Liver (tissue), 8 donors: ENCODE measurements at regions not wholly inside any gene's neighbourhood (a gene's known extent, or its start where the extent isn't known, plus 50 kb on each side); places are given as distances from the start of the nearest gene placed in this dataset.

ENCODE experiments used
- DNase-seq: peaks from one replicate; pipeline ENCODE4 v3.0.0-alpha.2; 2017; ENCODE audit warnings: low spot score
- H3K27ac ChIP-seq, 2 donors: one replicate each; pipeline ENCODE4 v1.7.0; 2013; ENCODE audit warnings: inconsistent platforms in 2 of 2, low read length in 2 of 2, control low read depth in 1 of 2, low read depth in 1 of 2, mild to moderate bottlenecking in 1 of 2
- H3K27me3 ChIP-seq, 4 donors: one replicate each; pipeline versions ENCODE4 v1.6.1 to v1.7.0; 2013; ENCODE audit warnings: low read length in 3 of 4, inconsistent platforms in 1 of 4, mild to moderate bottlenecking in 1 of 4, moderate library complexity in 1 of 4; ENCODE audit not compliant: control insufficient read depth in 4 of 4, insufficient read depth in 4 of 4
- H3K36me3 ChIP-seq, 4 donors: one replicate each; pipeline versions ENCODE4 v1.6.1 to v1.7.0; 2013; ENCODE audit warnings: low read length in 3 of 4, mild to moderate bottlenecking in 3 of 4, low read depth in 1 of 4, moderate library complexity in 1 of 4; ENCODE audit not compliant: control insufficient read depth in 4 of 4, insufficient read depth in 3 of 4
- H3K4me1 ChIP-seq, 4 donors: one replicate each; pipeline versions ENCODE4 v1.6.1 to v1.7.0; 2013; ENCODE audit warnings: low read length in 3 of 4, mild to moderate bottlenecking in 3 of 4, moderate library complexity in 1 of 4; ENCODE audit not compliant: control insufficient read depth in 4 of 4, insufficient read depth in 4 of 4
- H3K4me3 ChIP-seq, 3 donors: one replicate each; pipeline versions ENCODE4 v1.6.1 to v1.7.0; 2013; ENCODE audit warnings: low read length in 3 of 3, control low read depth in 1 of 3, low read depth in 1 of 3, mild to moderate bottlenecking in 1 of 3
- H3K9ac ChIP-seq, 2 donors: one replicate each; pipeline ENCODE4 v1.7.0; 2013; ENCODE audit warnings: low read length in 2 of 2, mild to moderate bottlenecking in 2 of 2, moderate library complexity in 2 of 2, control low read depth in 1 of 2, low read depth in 1 of 2
- H3K9me3 ChIP-seq, 4 donors: one replicate each; pipeline versions ENCODE4 v1.6.1 to v1.7.0; 2013; ENCODE audit warnings: low read length in 3 of 4; ENCODE audit not compliant: control insufficient read depth in 4 of 4
- EGR1 ChIP-seq, 2 donors: IDR thresholded peaks; 2 replicates each; pipeline ENCODE4 v1.6.1; 2016 to 2018; ENCODE audit warnings: antibody characterized with exemption in 2 of 2, low read depth in 2 of 2
- FOXA1 ChIP-seq: IDR thresholded peaks from 2 replicates; pipeline ENCODE4 v1.6.1; 2016; ENCODE audit warnings: antibody characterized with exemption
- FOXA2 ChIP-seq: IDR thresholded peaks from 2 replicates; pipeline ENCODE4 v1.6.1; 2016; ENCODE audit warnings: antibody characterized with exemption
- GABPA ChIP-seq, 2 donors: IDR thresholded peaks in 1 of 2; conservative IDR thresholded peaks in 1 of 2; 2 replicates each; pipeline ENCODE4 v1.6.1; 2016; ENCODE audit warnings: antibody characterized with exemption in 2 of 2, mild to moderate bottlenecking in 1 of 2, moderate library complexity in 1 of 2
- HNF4A ChIP-seq, 2 donors: conservative IDR thresholded peaks; 2 replicates each; pipeline ENCODE4 v1.6.1; 2016; ENCODE audit warnings: antibody characterized with exemption in 2 of 2, mild to moderate bottlenecking in 2 of 2
- HNF4G ChIP-seq: IDR thresholded peaks from 2 replicates; pipeline ENCODE4 v1.6.1; 2016; ENCODE audit warnings: antibody characterized with exemption
- JUND ChIP-seq, 2 donors: IDR thresholded peaks; 2 replicates each; pipeline ENCODE4 v1.6.1; 2016; ENCODE audit warnings: antibody characterized with exemption in 2 of 2
- NR2F2 ChIP-seq: IDR thresholded peaks from 2 replicates; pipeline ENCODE4 v1.6.1; 2016; ENCODE audit warnings: antibody characterized with exemption
- RXRA ChIP-seq, 2 donors: IDR thresholded peaks; 2 replicates each; pipeline ENCODE4 v1.6.1; 2017 to 2018; ENCODE audit warnings: antibody characterized with exemption in 2 of 2, mild to moderate bottlenecking in 1 of 2
- SP1 ChIP-seq: IDR thresholded peaks from 2 replicates; pipeline ENCODE4 v1.6.1; 2018; ENCODE audit warnings: antibody characterized with exemption, mild to moderate bottlenecking
- TAF1 ChIP-seq: conservative IDR thresholded peaks from 2 replicates; pipeline ENCODE4 v1.6.1; 2016; ENCODE audit warnings: antibody characterized with exemption, mild to moderate bottlenecking
- YY1 ChIP-seq: IDR thresholded peaks from 2 replicates; pipeline ENCODE4 v1.6.1; 2016; ENCODE audit warnings: antibody characterized with exemption, mild to moderate bottlenecking
- WGBS: extraction: QIAGEN DNeasy Blood & Tissue Kit; methylation state at CpG from one replicate; pipeline ENCODE4 v1.1.7; 2013; 5-methylcytosine and 5-hydroxymethylcytosine counted together
- TF ChIP-seq, protein P1 (sequence below): fragments of 150-350 bp; IDR thresholded peaks from 2 replicates; pipeline ENCODE4 v1.5.1; 2017; ENCODE audit warnings: improper control_type of control experiment, low read depth, low read length; ENCODE audit not compliant: missing input control
- TF ChIP-seq, protein P2 (sequence below): IDR thresholded peaks from 2 replicates; pipeline ENCODE4 v1.6.1; 2016; ENCODE audit warnings: antibody characterized with exemption
- TF ChIP-seq, protein P3 (sequence below): IDR thresholded peaks from 2 replicates; pipeline ENCODE4 v1.6.1; 2016; ENCODE audit warnings: antibody characterized with exemption, mild to moderate bottlenecking
- TF ChIP-seq, protein P4 (sequence below): IDR thresholded peaks from 2 replicates; pipeline ENCODE4 v1.6.1; 2016; ENCODE audit warnings: antibody characterized with exemption
- TF ChIP-seq, protein P5 (sequence below): IDR thresholded peaks from 2 replicates; pipeline ENCODE4 v1.6.1; 2016; ENCODE audit warnings: antibody characterized with exemption
- donor health status: healthy.
- donor health status: healthy.
- donor health status: healthy.
- donor health status: healthy.
- donor health status: healthy.

DNA sequence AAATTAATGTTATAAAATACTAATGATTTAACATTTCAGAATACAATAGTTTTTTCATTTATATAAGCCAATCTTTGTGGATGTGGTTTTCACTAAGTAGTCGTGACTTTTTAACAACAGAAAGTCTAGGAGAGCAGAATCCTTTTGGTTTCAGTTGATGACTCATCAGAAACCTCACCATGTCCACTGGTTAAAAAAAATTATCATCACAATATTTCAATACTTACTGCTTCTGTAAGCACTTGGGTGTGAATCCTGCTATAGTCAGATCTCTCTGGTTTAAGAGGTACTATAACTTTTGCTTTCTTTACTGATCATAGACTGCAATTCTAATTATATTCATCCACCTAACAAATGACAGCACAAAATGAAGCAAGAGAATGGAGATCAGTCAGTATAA lies 77.2 kb downstream of the MRPS30 start:
- Histone ChIP-seq H3K9me3 (peaks cover 0 to 7% (median 4%) of the 10 kb centered on the region in 4 donors), H3K4me1 (no peaks in the 10 kb centered on the region), H3K4me3 (no peak overlapping the region), H3K27ac (no peak overlapping the region), H3K27me3 (no peaks in the 10 kb centered on the region), H3K9ac (no peak overlapping the region), H3K36me3 (no peaks in the 10 kb centered on the region)
- DNase-seq, result no peak
- TF ChIP-seq, protein P1, sequence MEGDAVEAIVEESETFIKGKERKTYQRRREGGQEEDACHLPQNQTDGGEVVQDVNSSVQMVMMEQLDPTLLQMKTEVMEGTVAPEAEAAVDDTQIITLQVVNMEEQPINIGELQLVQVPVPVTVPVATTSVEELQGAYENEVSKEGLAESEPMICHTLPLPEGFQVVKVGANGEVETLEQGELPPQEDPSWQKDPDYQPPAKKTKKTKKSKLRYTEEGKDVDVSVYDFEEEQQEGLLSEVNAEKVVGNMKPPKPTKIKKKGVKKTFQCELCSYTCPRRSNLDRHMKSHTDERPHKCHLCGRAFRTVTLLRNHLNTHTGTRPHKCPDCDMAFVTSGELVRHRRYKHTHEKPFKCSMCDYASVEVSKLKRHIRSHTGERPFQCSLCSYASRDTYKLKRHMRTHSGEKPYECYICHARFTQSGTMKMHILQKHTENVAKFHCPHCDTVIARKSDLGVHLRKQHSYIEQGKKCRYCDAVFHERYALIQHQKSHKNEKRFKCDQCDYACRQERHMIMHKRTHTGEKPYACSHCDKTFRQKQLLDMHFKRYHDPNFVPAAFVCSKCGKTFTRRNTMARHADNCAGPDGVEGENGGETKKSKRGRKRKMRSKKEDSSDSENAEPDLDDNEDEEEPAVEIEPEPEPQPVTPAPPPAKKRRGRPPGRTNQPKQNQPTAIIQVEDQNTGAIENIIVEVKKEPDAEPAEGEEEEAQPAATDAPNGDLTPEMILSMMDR, result no peak
- TF ChIP-seq, protein P2, sequence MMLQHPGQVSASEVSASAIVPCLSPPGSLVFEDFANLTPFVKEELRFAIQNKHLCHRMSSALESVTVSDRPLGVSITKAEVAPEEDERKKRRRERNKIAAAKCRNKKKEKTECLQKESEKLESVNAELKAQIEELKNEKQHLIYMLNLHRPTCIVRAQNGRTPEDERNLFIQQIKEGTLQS, result no peak
- TF ChIP-seq JUND (IDR thresholded peaks at IDR 0.05) (no peak), HNF4G (no peak), RXRA (IDR thresholded peaks at IDR 0.05) (no peak), FOXA2 (no peak), EGR1 (IDR thresholded peaks at IDR 0.05; ENCODE audit: low read depth in 2 of 2) (no peak), FOXA1 (no peak), YY1 (no peak), TAF1 (no peak), GABPA (IDR thresholded peaks at IDR 0.05 in 1 of 2, conservative IDR thresholded peaks at IDR 0.05 in 1 of 2) (no peak), HNF4A (conservative IDR thresholded peaks at IDR 0.05) (no peak), NR2F2 (no peak), SP1 (no peak)
- TF ChIP-seq, protein P3, sequence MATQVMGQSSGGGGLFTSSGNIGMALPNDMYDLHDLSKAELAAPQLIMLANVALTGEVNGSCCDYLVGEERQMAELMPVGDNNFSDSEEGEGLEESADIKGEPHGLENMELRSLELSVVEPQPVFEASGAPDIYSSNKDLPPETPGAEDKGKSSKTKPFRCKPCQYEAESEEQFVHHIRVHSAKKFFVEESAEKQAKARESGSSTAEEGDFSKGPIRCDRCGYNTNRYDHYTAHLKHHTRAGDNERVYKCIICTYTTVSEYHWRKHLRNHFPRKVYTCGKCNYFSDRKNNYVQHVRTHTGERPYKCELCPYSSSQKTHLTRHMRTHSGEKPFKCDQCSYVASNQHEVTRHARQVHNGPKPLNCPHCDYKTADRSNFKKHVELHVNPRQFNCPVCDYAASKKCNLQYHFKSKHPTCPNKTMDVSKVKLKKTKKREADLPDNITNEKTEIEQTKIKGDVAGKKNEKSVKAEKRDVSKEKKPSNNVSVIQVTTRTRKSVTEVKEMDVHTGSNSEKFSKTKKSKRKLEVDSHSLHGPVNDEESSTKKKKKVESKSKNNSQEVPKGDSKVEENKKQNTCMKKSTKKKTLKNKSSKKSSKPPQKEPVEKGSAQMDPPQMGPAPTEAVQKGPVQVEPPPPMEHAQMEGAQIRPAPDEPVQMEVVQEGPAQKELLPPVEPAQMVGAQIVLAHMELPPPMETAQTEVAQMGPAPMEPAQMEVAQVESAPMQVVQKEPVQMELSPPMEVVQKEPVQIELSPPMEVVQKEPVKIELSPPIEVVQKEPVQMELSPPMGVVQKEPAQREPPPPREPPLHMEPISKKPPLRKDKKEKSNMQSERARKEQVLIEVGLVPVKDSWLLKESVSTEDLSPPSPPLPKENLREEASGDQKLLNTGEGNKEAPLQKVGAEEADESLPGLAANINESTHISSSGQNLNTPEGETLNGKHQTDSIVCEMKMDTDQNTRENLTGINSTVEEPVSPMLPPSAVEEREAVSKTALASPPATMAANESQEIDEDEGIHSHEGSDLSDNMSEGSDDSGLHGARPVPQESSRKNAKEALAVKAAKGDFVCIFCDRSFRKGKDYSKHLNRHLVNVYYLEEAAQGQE, result no peak
- TF ChIP-seq, protein P4, sequence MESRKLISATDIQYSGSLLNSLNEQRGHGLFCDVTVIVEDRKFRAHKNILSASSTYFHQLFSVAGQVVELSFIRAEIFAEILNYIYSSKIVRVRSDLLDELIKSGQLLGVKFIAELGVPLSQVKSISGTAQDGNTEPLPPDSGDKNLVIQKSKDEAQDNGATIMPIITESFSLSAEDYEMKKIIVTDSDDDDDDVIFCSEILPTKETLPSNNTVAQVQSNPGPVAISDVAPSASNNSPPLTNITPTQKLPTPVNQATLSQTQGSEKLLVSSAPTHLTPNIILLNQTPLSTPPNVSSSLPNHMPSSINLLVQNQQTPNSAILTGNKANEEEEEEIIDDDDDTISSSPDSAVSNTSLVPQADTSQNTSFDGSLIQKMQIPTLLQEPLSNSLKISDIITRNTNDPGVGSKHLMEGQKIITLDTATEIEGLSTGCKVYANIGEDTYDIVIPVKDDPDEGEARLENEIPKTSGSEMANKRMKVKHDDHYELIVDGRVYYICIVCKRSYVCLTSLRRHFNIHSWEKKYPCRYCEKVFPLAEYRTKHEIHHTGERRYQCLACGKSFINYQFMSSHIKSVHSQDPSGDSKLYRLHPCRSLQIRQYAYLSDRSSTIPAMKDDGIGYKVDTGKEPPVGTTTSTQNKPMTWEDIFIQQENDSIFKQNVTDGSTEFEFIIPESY, result no peak
- TF ChIP-seq, protein P5, sequence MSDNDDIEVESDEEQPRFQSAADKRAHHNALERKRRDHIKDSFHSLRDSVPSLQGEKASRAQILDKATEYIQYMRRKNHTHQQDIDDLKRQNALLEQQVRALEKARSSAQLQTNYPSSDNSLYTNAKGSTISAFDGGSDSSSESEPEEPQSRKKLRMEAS, result no peak
- 68% methylated on average over 1 of the region's 1 CpG for WGBS

DNA sequence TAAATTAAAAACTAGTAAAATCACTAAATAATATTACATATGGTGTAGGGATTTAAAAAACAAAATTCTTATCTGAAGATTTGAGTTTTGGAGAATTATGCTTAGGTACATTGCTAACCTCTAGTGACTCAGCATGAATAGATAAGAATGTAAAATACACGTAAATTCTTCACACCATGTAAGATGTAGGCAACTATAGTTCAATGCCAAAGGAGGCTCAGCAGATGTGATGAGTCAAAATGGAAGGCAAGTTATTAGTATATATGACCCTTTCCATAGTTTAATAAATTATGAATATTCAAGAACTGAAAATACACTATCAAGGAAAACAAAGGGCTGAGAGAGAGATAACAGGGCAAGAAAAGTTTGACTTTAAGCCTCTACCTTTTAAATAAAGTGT lies 79.0 kb downstream of the MRPS30 start:
- Histone ChIP-seq H3K27ac (no peak overlapping the region), H3K27me3 (no peaks in the 10 kb centered on the region), H3K36me3 (no peaks in the 10 kb centered on the region), H3K4me3 (no peak overlapping the region), H3K9me3 (peaks cover 0 to 7% (median 4%) of the 10 kb centered on the region in 4 donors), H3K9ac (no peak overlapping the region), H3K4me1 (no peaks in the 10 kb centered on the region)
- TF ChIP-seq, protein P3, result no peak
- no peak for TF ChIP-seq TAF1
- 69% methylated on average over 1 of the region's 1 CpG for WGBS
- no peak for DNase-seq
